ENCODE measurements at regions not wholly inside any gene's neighbourhood (a gene's known extent, or its start where the extent isn't known, plus 50 kb on each side); places are given as distances from the start of the nearest gene placed in this dataset.

GRCh38 chr7:68754414-68754813 lies 843.9 kb upstream of the AUTS2 start:
- Histone ChIP-seq H3K4me1 (ENCODE audit: control insufficient read depth in 2 of 3, insufficient read depth in 2 of 3, low read depth in 1 of 3, low read length in 3 of 3) (no peaks in the 10 kb centered on the region), H3K9ac (ENCODE audit: low read length in 3 of 3) (no peak overlapping the region), H3K27me3 (ENCODE audit: control insufficient read depth, insufficient read depth, low read length) (no peaks in the 10 kb centered on the region), H3K27ac (ENCODE audit: low read depth in 2 of 2, low read length in 2 of 2) (no peak overlapping the region), H3K36me3 (ENCODE audit: control insufficient read depth in 2 of 3, insufficient read depth in 3 of 3, low read length in 3 of 3) (no peaks in the 10 kb centered on the region), H3K9me3 (ENCODE audit: control insufficient read depth in 2 of 3, insufficient read depth in 1 of 3, low read length in 3 of 3) (no peaks in the 10 kb centered on the region), H3K4me3 (ENCODE audit: low read length in 3 of 3) (no peak overlapping the region)
- FAIRE-seq = no peak
- TF ChIP-seq CTCF (IDR thresholded peaks at IDR 0.05; ENCODE audit: borderline replicate concordance, extremely low read depth, insufficient read depth) = no peak
- intact Hi-C loops (cut with DNase I) = no loop called here
- DNase-seq = no peak

GRCh38 chr7:68756986-68757495 lies 841.2 kb upstream of the AUTS2 start:
- FAIRE-seq (no peak), DNase-seq (no peak)
- Histone ChIP-seq H3K27me3 (ENCODE audit: control insufficient read depth, insufficient read depth, low read length) (no peaks in the 10 kb centered on the region), H3K9ac (ENCODE audit: low read length in 3 of 3) (no peak overlapping the region), H3K9me3 (ENCODE audit: control insufficient read depth in 2 of 3, insufficient read depth in 1 of 3, low read length in 3 of 3) (no peaks in the 10 kb centered on the region), H3K4me3 (ENCODE audit: low read length in 3 of 3) (no peak overlapping the region), H3K36me3 (ENCODE audit: control insufficient read depth in 2 of 3, insufficient read depth in 3 of 3, low read length in 3 of 3) (no peaks in the 10 kb centered on the region), H3K27ac (ENCODE audit: low read depth in 2 of 2, low read length in 2 of 2) (no peak overlapping the region), H3K4me1 (ENCODE audit: control insufficient read depth in 2 of 3, insufficient read depth in 2 of 3, low read depth in 1 of 3, low read length in 3 of 3) (no peaks in the 10 kb centered on the region)
- TF ChIP-seq CTCF (IDR thresholded peaks at IDR 0.05; ENCODE audit: borderline replicate concordance, extremely low read depth, insufficient read depth) = no peak
- intact Hi-C loops (cut with DNase I) = no loop called here

GRCh38 chr7:68760556-68760955 lies 837.7 kb upstream of the AUTS2 start:
- Histone ChIP-seq H3K4me1 (ENCODE audit: control insufficient read depth in 2 of 3, insufficient read depth in 2 of 3, low read depth in 1 of 3, low read length in 3 of 3) (no peaks in the 10 kb centered on the region), H3K9me3 (ENCODE audit: control insufficient read depth in 2 of 3, insufficient read depth in 1 of 3, low read length in 3 of 3) (peaks cover 0 to 2% (median 0%) of the 10 kb centered on the region in 3 donors), H3K27ac (ENCODE audit: low read depth in 2 of 2, low read length in 2 of 2) (no peak overlapping the region), H3K27me3 (ENCODE audit: control insufficient read depth, insufficient read depth, low read length) (no peaks in the 10 kb centered on the region), H3K4me3 (ENCODE audit: low read length in 3 of 3) (no peak overlapping the region), H3K9ac (ENCODE audit: low read length in 3 of 3) (no peak overlapping the region), H3K36me3 (ENCODE audit: control insufficient read depth in 2 of 3, insufficient read depth in 3 of 3, low read length in 3 of 3) (no peaks in the 10 kb centered on the region)
- no peak for FAIRE-seq
- no peak for DNase-seq
- intact Hi-C loops (cut with DNase I) = no loop called here
- TF ChIP-seq CTCF (IDR thresholded peaks at IDR 0.05; ENCODE audit: borderline replicate concordance, extremely low read depth, insufficient read depth) = no peak

- no peak for DNase-seq
- no peak for FAIRE-seq
Measured at GRCh38 chr7:68767462-68767861, 830.8 kb upstream of the AUTS2 start.

More at GRCh38 chr7:68767462-68767861, 830.8 kb upstream of the AUTS2 start:
- H3K27ac ChIP-seq (ENCODE audit: low read depth in 2 of 2, low read length in 2 of 2) = no peak overlapping the region
- no peak for TF ChIP-seq CTCF (IDR thresholded peaks at IDR 0.05; ENCODE audit: borderline replicate concordance, extremely low read depth, insufficient read depth)
- intact Hi-C loops (cut with DNase I) = no loop called here
- no peaks in the 10 kb centered on the region for H3K27me3 ChIP-seq (ENCODE audit: control insufficient read depth, insufficient read depth, low read length)
- no peaks in the 10 kb centered on the region for H3K4me1 ChIP-seq (ENCODE audit: control insufficient read depth in 2 of 3, insufficient read depth in 2 of 3, low read depth in 1 of 3, low read length in 3 of 3)
- no peak overlapping the region for H3K9ac ChIP-seq (ENCODE audit: low read length in 3 of 3)
- no peaks in the 10 kb centered on the region for H3K36me3 ChIP-seq (ENCODE audit: control insufficient read depth in 2 of 3, insufficient read depth in 3 of 3, low read length in 3 of 3)
- peaks cover 0 to 2% (median 0%) of the 10 kb centered on the region in 3 donors for H3K9me3 ChIP-seq (ENCODE audit: control insufficient read depth in 2 of 3, insufficient read depth in 1 of 3, low read length in 3 of 3)
- no peak overlapping the region for H3K4me3 ChIP-seq (ENCODE audit: low read length in 3 of 3)

All from kidney (tissue), 13 donors.